ENCODE measurements at regions not wholly inside any gene's neighbourhood (a gene's known extent, or its start where the extent isn't known, plus 50 kb on each side); places are given as distances from the start of the nearest gene placed in this dataset.

DNA sequence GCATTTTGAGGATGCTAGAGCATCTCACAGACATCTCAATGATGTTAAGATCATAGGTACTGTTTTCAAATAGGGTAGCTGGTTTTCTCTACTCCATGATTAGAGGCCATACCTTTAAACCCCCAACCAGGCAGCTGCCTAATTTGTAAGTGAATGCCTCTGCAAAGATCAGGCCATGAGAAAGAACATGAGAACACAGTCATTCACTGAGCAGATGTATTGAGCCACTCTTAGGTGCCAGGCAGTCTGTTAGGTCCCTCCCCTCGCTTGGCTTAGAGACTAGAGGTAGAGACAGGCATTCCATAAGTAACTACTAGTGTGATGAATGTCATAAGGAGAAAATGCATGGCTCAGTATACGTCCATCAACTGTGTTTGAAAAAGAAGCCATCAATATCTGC, 410.0 kb downstream of the FGF9 start:
- DNase-seq (ENCODE audit: insufficient read length, low spot score): no peak
- FAIRE-seq: no peak

DNA sequence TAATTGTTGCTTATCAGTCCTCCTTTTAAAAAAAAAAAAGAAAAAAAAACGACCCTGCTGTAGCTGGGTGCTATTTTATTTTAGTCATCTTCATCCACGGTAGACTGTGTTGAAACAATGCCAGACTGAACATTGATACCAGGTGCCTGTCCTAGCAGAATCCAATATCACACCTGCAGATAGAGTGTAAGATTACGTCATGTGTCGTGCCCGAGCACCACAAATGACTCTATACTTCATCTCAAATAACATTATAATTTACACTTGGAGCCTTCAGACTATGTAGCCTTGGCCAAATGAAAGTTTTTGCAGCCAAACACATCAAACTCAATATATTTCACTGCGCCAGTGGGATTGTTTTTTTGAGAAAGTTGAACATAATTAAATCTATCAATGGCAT, 410.6 kb downstream of the FGF9 start:
- no peak for DNase-seq (ENCODE audit: insufficient read length, low spot score)

DNA sequence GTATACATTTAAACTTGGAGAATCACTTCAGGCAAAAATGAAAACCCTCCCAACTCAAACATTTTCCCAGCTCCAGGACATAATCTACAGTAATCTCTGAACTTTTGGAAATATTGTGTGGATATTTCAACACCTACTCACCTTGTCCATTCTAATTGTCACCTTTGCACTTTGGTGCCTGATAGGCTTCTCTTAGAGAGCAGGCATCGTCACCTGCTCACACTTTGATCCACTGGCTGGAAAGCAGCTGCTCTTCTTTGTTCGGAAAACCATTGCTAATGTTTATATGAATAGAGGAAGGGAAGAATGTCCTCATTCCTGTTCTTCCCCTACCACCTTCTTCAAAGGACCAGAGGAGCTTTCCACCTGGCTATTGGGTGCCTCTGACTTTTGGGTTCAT, 411.2 kb downstream of the FGF9 start:
- no peak for FAIRE-seq
- no peak for DNase-seq (ENCODE audit: insufficient read length, low spot score)

More for the DNA sequence above, 410.6 kb downstream of the FGF9 start:
- FAIRE-seq: no peak

DNA sequence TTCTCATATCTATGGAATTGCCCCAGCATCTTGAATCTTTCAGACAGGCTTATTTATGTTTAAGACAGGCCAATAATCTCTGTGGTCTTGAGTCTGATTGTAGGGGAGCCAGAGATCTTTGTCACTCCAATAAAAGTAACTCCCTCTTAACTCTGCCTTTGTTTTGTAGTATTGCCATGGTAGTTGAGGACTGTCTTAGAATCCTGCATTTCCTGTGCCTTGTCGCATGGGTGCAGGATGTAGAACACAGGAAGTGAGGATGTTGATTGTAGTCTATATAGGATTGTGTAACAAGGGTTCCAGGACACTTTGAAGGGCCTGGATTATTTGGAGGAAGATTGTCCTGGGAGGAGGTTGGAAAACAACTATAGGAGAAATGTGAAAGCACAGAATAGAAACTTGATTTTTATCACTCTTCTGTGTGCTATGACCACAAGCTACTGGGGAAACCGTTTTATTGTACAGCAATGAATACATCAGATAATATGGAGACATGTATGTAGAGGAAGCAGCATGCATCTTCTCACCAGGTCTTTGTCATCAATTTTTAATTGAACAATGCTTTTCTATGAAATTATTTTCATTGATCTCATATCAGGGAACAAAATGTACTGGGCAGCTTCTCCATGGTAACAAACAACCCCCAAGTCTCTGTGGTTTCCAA, 411.7 kb downstream of the FGF9 start:
- no peak for FAIRE-seq

DNA sequence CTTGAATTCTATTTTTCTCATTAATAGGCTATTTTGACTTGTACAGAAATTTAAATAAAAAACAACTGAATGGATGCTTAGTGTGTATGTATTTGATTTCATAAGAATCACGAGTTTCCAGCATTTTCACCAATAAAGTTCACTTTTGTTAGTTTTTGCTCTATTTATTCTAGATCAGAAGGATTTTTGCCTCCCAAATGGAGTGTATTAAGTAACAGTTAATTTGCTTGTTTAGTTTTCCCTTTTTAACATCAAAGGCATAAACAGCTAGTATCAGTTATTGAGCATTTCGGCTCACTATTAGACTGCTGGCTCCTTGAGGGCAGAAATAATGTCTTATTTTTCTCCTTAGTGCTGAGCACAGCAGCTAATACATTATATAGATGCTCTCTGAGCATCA, 414.1 kb downstream of the FGF9 start:
- FAIRE-seq (no peak), DNase-seq (ENCODE audit: insufficient read length, low spot score) (no peak)

More for the DNA sequence above, 411.7 kb downstream of the FGF9 start:
- DNase-seq (ENCODE audit: insufficient read length, low spot score): no peak

DNA sequence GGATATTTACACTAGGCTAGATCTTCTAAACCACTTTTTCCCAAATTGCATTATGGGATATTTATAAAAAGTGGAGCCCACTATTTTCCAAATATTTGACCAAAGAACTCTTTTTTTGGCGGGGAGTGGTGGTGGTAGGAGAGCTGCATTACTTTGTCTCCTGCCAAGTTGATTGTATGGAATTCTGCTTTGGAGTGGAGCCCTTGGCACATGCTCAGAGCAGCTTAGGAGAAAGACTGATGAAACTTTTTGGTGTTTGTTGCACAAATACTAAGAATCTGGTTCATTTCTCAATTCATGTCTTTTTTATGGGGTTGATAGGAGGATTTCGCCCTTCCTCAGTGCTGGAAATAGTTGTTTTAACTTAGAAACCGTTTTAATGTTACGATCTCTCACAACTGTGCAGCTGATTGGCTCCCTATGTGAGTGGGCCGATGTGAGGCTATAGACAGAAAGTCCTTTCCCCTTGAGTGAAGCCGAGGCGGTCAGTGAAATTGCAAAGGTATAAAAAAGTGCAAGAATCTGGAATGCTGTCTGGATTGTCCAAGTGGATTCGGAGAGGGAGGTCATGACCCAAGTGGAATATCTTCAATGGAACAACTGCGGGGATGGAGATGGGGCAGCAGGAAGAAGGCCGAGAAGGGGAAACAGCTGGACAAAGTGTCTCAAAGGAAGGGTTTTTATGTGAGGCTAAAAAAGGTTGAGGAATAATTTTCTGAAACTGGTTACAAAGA, 415.9 kb downstream of the FGF9 start:
- FAIRE-seq (no peak), DNase-seq (ENCODE audit: insufficient read length, low spot score) (no peak)

DNA sequence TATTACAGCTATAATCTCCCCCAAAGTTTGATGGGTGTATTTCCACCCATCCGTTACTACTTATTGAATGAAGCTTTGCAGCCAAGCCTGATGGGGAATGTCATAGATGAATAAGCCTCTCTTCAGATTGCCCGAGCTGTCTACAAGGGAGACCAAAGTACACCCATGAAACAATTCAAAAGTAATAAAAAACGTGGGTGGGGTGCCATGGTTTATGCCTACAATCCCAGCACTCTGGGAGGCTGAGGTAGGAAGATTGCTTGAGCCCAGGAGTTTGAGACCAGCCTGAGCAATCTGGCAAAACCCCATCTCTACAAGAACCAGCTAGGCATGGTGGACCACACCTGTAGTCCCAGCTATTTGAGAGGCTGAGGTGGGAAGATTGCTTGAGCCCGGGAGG, 419.2 kb downstream of the FGF9 start:
- no peak for FAIRE-seq
- DNase-seq (ENCODE audit: insufficient read length, low spot score): no peak

DNA sequence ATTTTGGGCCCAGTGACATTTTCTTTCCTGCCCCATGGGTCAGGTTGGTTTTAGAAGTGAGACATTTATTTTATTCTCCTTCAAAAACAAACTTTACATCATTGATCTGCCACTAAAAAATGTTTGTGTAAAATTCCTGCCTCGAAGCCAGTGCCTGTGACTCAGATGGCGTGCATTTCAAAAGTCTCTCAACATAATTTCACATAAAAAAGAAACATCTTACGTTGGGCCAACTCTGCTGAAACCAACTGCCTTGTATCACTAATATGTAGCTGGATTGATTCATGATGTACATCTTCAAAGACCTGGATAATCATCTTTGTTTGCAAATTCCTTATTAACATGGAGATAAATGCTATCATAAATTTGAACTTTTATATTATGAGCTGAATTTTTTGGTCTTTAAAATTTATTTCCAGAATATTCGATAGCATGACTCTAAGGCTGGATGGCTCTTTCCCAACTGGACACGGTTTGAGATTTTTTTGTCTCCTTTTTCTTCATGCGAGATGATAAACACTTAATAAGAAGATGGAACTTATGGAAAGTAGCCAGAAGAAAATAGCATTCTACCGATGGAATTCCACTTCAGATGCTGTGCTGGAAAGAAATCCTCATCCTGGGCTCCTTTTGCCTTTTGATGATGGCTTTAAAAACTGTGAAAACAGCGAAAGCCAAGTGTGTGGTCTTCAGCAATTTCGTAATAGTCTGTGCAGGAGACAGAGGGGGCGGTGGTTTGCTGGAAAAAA, 420.5 kb downstream of the FGF9 start:
- no peak for FAIRE-seq
- DNase-seq (ENCODE audit: insufficient read length, low spot score): no peak

DNA sequence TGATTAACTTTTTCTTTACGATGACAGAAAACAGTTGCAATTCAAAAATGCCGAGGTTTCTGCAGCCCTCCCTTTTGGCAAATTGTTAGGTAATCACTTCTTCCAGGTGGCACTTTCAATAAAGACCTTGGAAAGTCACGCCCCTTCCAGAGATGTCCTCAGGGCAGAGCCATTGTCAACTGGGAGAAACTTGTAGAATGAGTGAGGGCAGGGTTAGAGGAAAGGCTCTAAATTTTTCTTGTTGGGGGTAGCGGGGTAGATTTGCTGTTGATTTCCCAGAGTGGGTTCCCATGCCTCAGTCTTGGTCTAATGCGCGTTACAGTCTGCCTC, 421.1 kb downstream of the FGF9 start:
- DNase-seq (ENCODE audit: insufficient read length, low spot score) (no peak), FAIRE-seq (no peak)

DNA sequence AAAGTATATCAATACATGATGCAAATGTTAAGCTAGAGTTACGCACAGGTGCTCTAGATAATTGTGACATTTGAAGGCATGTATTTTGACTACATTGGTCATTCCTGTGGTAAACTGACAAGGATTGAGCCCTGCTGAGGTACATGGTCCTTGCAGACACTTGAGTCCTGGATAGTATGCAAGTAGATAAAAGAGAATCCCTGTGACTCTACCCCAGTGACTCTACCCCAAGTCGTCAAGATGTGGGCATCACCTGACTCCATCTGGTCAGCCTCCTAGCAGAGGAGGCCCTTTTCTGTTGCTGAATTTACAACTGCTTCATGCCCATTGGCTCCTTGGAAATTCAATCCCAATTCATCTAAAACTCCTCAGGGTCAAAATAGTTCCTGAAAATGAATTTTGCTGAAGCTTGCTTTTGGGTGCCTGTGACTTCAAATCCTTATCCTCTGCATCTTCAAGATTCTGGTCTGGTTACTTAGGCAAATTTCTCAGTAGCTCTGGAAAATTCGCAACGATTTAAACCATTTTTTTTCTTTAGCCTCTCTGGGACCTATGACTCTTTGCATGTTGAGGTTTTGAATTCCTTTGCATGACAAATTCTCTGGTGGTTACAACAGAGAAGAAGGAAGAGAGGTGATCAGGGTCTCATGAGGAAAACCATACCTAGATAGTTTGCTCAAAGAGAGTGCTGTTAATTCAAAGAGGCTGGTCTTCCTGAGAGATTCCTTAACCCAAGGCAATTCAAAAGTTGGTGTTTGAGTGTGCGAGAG, 422.1 kb downstream of the FGF9 start:
- DNase-seq (ENCODE audit: insufficient read length, low spot score) (no peak), FAIRE-seq (no peak)

DNA sequence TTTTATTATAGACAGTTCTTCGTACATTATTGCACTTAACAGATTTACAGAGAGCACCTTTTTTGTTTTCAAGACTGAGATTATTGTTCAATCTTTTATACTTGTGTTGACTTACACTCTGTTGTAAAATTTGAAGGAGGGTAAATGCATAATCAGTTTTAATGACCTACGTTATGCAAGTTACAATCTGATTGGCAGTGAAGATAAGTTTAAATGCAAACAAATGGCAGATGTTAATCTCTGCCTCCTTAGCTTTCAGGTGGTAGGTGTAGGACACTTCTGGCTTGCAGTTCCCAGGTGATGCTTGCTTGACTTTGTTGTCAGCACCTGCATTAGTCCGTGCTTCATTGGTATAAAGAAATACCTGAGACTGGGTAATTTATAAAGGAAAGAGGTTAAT, 424.9 kb downstream of the FGF9 start:
- no peak for DNase-seq (ENCODE audit: insufficient read length, low spot score)
- FAIRE-seq: no peak

DNA sequence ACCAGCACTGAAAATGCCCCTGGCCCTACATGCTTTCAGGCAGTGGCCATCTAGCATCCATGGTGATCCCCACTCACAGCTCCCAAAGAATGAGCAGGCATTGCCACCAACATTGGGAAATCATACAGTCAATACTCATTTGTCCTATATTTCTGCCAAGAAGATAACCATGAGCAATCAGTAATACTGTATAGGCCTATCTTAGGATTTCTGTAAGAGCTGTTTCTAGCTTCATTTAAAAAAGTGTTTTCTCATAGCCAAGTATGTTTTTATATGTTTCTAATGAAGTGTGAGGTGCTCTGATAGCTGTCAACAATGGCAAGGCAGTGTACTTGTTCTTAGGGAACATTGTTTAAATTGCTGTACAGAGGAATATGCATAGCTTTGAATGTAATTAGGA, 428.7 kb downstream of the FGF9 start:
- DNase-seq (ENCODE audit: insufficient read length, low spot score): no peak
- FAIRE-seq: no peak

DNA sequence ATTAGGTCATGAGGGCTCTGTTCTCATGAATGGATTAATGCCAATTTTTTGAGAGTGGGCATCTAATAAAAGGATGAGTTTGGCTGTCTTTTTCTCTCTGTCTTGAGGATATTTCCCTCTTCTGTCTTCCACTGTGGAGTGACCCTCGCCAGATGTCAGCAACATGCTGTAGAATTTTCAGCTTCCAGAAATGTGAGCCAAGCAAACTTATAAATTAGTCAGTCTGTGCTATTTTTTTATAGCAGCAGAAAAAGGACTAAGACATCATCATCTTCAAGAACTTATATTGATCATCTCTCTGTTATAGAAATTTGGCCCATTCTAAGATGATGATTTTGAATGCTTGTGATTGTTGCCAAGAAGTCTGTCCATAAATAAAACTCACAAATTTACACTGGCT, 431.4 kb downstream of the FGF9 start:
- FAIRE-seq: no peak

DNA sequence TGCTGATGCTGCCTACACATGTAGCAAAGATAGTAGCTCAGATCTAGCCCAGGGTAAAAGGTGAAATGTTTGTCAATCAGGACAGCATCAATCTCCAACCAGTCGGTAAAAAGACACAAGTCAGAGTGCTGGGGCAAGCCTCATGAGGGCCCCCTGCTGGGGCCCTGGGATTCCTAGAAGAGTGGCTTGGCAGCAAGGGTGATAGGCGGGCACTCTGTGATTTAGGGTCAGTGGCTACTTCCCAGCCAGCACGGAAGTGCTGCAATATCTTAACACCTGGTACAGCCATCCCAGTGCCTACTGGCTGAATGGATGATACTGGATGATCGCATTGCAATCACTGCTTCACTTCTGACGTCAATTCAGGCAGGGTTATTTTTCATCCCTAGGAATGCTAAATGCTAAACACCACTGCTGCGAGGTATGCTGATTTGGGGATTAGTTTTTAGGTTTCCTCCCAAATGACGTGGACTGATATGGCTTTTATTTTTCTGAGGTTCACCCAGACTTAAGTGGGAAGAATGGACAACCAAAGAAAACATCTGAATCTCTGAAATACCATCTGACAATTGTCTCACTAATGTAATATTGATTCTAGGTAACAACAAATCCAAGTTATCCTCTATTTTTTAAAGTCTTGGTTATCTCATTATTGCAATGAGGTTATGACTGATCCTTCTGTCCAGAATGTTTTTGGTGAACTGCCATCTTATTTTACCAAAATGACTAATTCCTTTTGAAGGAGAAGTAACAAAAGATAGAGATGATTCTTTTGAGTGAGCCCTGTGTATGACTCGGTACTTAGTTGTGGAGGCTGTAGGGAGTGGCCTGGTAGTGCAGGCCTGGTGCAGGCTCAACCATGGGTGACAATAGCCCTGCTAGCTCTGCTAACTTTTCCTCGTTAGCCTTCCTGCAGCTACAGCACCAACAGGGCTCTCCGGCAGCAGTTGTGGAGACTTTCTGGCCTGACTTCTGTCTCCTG, 432.5 kb downstream of the FGF9 start:
- FAIRE-seq (no peak), DNase-seq (ENCODE audit: insufficient read length, low spot score) (no peak)

More for the DNA sequence above, 431.4 kb downstream of the FGF9 start:
- DNase-seq (ENCODE audit: insufficient read length, low spot score): no peak

DNA sequence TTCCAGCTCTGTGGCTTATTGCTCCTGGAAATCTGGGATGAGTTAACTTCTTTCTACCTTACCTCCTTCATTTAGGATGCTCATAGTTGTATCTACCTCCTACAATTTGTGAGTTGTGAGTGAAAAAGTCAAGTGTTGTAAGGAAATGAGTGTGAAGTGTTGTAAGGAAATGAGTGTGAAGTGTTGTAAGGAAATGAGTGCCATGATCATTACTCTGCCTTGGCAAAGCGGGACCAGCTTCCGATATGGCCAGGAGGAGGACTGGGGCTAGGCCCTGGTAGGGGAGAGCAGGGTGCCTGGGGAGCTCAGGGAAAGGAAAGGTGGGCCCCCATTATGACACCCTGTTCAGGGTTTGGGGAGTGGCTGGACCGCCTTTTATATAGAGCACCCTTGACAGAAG, 435.2 kb downstream of the FGF9 start:
- DNase-seq (ENCODE audit: insufficient read length, low spot score) (no peak), FAIRE-seq (no peak)

DNA sequence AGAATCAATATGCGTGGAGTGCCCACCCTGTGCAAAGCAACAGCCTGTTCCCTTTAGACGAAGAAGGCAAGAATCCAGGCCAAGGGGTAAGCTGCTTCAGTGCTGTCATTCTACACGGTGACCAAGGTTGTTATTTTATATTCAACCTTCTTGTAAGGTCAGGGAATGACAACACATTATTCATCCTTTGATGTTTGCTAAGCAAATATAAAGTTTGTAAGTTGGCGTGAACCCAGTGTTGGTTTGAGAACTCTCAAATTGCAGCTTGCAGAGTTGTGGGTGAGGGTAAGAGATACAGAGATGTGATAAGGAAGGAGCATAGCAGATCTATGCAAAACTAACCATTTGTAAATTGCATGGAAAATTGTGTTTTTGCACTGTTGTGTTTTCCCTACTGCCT, 436.7 kb downstream of the FGF9 start:
- no peak for FAIRE-seq

DNA sequence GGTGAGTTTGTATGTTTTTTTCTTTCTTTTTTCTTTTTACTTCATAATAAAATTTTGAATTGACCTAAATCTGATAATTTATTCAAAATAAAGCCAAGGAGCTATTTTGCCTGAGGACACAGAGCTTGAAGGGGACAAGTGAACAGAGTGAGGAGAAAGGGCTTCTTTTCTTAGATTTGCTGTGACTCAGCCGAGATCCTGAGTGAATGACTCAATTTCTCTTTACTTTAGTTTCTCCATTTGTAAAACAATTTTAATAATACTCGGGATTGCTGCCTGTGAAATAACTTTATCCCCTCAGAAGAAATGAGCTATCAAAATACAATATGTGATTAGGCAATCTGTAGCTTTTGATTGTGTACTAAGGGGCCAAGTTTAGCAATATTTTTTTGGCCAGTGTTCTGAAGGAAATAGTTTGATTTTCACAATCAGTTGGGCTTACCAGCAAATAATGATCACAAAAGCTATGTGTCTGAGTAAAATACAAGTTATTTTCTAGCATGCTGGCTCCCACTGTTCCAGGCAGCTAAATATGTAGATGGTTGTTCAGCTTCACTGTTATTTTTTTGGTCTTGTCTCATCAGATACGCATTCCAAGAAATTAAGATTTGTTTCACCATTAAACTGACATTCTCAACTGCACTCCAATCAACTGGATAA, 437.5 kb downstream of the FGF9 start:
- no peak for FAIRE-seq
- no peak for DNase-seq (ENCODE audit: insufficient read length, low spot score)

More for the DNA sequence above, 436.7 kb downstream of the FGF9 start:
- no peak for DNase-seq (ENCODE audit: insufficient read length, low spot score)

DNA sequence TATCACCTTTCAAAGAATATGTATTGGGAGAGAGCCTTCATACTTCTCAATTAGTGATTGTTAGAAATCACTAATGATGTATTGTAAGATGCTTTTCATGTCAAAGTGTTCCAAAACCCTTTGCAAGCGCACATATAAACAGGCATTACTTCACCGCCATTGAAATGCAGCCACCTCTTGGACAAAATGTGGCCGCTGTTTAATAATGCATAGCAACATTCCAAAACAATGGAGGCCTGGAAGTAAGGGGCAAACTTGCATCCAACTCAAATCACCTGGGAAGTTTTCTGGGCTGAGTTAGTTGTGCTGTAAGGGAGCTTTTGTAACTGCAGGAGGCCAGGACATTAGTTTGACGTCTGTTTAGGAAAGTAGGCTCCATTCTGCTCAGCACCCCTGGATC, 438.1 kb downstream of the FGF9 start:
- FAIRE-seq: no peak
- no peak for DNase-seq (ENCODE audit: insufficient read length, low spot score)

DNA sequence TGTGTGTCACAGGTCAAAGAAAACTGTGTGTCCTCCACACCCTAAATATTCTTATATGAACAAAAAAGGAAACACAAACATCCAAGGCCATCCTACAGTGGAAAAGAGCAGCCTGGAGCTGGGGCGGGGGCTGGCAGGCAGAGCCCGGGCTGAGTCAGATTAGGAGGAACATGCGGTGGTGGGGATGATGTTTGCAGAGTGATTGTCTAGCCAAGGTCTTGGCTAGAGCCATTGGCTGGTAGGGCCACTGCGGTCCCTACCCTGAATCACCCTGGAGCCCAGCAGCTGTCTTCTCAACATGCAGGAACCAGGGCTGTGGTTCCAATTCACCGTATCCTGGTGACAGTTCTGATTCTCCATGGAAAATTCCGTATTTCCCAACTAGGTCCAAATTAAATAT, 439.5 kb downstream of the FGF9 start:
- FAIRE-seq (no peak), DNase-seq (ENCODE audit: insufficient read length, low spot score) (no peak)

Measured in GM19239 (cell line).